GM21390 (cell line): ENCODE measurements at regions not wholly inside any gene's neighbourhood (a gene's known extent, or its start where the extent isn't known, plus 50 kb on each side); places are given as distances from the start of the nearest gene placed in this dataset.

Experiments
- ATAC-seq: cut with Tn5 transposase; IDR thresholded peaks from one replicate; pipeline ENCODE4 v1.9.1; 2021; ENCODE audit not compliant: unreplicated experiment

DNA sequence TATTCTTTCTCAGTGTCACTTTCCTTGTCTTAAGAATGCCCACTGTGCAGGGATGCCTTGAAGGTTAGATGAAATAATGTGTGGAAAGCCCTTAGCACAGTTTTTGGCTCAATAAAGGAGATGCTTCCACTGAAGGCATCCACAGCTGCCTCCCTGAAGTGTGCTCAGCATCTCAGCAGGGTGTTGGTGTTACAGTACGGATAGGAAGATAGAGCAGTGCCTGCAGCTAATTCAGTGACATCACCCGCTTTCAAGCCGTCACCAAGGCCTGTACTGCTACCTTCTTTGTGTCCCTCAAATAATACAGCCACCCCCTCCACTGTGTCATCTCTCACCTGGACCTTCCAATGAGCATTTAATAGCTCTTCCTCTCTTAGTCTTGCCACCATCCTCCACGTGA lies 59.0 kb downstream of the NDUFS5 start:
- ATAC-seq, result no peak

GRCh38 chr1:39086386-39086785 lies 60.2 kb downstream of the NDUFS5 start:
- ATAC-seq, result no peak

GRCh38 chr1:39086865-39087409 lies 60.8 kb downstream of the NDUFS5 start:
- no peak for ATAC-seq

GRCh38 chr1:39087435-39087834 lies 61.3 kb downstream of the NDUFS5 start:
- ATAC-seq, result no peak

- no peak for ATAC-seq
Observed at GRCh38 chr1:39088658-39089057, 62.5 kb downstream of the NDUFS5 start.

- no peak for ATAC-seq
Observed at GRCh38 chr1:39089931-39090521, 63.9 kb downstream of the NDUFS5 start.

- no peak for ATAC-seq
Observed at GRCh38 chr1:39090757-39091380, 64.7 kb downstream of the NDUFS5 start.

- ATAC-seq, result no peak
Observed at GRCh38 chr1:39091845-39092645, 65.9 kb downstream of the NDUFS5 start.

- no peak for ATAC-seq
Observed at GRCh38 chr1:39094685-39095084, 68.5 kb downstream of the NDUFS5 start.

DNA sequence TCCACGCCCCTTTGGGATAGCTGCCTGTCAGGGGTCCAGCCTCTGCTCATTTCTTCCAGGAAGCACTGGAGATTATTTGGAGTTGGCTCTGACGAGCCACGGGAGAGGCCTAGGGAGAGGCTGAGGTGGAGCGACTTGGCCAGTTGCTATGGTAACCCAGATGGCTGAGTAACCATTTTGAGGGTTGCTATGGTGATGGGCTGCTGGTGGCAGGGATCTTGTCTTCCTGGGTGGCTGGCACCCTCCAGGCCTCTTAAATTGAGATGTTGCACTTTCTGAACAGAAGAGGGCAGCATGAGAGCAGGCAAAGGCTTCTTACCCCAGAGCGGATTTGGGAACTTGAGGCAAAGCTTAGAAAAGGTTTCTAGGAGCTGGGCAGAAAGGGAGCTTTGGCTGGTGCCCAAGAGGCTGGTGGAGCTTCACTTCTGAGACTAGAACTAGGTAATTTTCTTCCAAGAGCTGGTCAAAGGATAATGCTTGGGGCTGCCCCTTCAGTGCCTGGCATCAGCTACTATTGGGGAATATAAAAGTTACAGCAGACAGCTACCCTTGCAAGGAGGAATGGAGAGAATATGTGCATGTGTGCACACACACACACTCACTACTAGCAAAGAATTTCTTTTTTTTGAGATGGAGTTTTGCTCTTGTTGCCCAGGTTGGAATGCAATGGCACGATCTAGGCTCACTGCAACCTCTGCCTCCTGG lies 72.5 kb downstream of the NDUFS5 start:
- no peak for ATAC-seq

GRCh38 chr1:39102537-39103327 lies 76.6 kb downstream of the NDUFS5 start:
- peak; percentile 35 for ATAC-seq

GRCh38 chr1:39103328-39104157 lies 77.4 kb downstream of the NDUFS5 start:
- no peak for ATAC-seq

- ATAC-seq, result no peak
Observed at GRCh38 chr1:39104158-39105060, 78.3 kb downstream of the NDUFS5 start.

DNA sequence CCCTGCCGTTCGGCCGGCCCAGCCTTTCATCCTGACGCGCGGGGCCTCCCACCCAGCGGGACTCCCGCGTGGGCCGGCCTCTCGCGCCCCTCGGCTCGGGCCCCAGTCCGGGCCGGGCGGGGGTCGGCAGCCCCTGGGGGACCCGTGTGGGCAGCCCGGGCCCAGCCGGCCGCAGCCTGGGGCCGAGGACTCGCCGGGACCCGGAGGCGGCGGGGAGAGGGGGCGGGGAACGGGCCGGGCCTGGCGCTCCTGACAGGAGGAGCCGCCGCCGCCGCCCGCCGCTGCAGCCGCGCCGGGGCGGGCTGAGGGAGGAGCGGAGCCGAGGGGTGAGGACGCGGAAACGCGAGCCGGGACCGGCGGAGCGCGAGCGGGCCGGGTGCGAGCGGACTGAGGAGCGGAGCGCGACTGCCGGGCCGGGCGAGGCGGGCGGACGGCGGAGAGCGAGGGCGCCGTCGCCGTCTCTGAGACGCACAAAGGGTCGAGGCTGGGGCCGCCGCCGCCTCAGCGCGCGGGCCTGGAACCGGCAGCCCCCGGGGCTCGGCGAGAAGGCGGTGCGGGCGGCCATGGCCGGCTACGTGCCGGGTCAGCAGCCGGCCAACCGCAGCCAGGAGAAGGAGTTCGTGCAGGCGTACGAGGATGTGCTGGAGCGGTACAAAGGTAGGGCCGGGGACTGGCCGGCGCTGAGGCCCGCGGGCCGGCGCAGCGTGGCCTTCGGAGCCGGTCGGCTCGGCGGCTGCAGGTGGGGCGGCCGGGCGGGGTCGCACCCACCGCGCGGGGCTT lies 79.1 kb downstream of the NDUFS5 start:
- ATAC-seq, result peak; percentile 44

DNA sequence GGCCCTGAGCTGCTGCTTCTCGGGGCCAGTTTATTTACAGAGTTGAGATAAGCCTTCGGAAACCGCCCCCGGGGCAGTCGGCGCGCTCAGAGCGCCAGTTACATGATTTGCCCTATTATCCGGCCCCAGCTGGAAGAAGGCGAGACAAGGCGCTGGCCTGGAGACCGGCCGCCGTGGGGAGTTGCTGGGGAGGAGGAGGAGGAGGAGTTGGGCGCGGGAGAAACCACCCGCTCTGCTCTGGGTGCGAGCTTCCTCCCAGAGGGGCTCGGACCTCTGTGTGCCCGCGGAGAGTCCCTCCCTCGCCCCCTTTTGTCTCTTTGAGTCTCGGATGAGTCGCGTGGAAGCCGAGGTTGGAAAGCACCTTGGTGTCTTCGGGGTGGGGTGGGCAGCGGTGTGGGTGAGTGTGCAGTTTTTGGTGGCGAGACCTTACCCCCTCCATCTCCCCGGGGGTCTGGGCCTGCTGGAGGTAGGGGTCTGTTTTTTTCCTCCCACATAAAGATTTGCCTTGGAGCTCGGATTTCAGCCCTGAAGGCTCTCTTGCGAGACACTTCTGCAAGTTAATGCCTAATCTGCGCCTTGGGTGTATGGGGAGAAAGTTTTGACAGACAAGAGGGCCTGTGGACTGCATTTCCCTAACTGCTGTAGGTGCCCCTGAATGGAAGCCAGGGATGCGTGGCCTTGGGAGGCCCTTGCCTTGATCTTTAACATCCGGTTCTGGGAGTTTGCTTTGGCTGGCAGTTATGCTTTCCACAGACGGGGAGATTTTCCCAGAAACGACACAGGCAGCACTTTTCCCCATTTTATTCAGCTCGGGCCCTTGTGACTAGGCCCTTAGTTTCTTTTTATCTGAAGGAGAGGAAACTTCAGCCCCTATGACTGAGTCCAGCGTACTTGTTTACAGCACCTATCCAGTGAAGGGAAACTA lies 80.0 kb downstream of the NDUFS5 start:
- ATAC-seq, result peak; percentile 18

DNA sequence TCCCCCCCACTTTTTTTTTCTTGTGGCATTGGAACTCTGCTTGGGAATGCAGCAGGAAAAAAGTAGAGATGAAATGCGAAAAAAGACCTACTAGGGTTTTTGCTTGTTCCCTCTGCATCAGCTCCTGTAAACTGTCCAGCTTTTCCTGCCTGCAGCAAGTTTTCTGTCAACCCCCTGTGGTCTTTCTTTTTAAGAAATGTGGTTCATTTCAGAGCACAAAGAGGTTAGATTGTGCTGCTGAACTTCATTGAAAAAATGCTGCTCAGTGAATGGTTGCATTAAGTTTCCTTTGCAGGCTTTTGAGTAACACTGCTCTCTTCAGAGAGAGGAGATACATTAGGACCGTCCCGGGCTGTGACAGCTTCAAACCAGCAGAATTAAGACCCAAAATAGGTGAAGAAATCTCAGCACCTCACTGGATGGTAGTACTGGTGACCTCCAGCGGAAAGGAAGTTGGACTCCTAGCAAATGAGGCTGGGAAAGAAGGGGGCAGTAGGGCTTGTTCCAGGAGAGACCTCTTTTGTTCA lies 80.7 kb downstream of the NDUFS5 start:
- no peak for ATAC-seq
